CD14-positive monocyte (primary cell): ENCODE measurements at regions not wholly inside any gene's neighbourhood (a gene's known extent, or its start where the extent isn't known, plus 50 kb on each side); places are given as distances from the start of the nearest gene placed in this dataset.

Experiments used
- DNase-seq, 3 donors: peaks; one replicate each; pipeline ENCODE4 v3.0.0-alpha.2; 2011 to 2022
- H2AFZ ChIP-seq: 2 replicates; pipeline ENCODE4 v1.6.0; 2012; ENCODE audit warnings: mild to moderate bottlenecking, low read depth, low read length, inconsistent platforms; ENCODE audit not compliant: insufficient read depth, poor library complexity, severe bottlenecking
- H3K27ac ChIP-seq, 2 donors: 1 replicate in 1 of 2; 2 replicates in 1 of 2; pipeline ENCODE4 v1.5.1; 2012 to 2013; ENCODE audit warnings: low read length in 2 of 2, control low read depth in 1 of 2, inconsistent platforms in 1 of 2, low read depth in 1 of 2, mild to moderate bottlenecking in 1 of 2
- H3K27me3 ChIP-seq, 2 donors: one replicate each; pipeline versions ENCODE4 v1.6.0 to v1.6.1; 2011 to 2013; ENCODE audit warnings: low read length in 2 of 2; ENCODE audit not compliant: control insufficient read depth in 2 of 2, insufficient read depth in 2 of 2
- H3K36me3 ChIP-seq, 2 donors: replicated peaks in 1 of 2; 1 replicate in 1 of 2; 2 replicates in 1 of 2; pipeline versions ENCODE4 v1.5.1 to v1.6.1; 2012 to 2013; ENCODE audit warnings: low read length in 2 of 2, control low read depth in 1 of 2, inconsistent platforms in 1 of 2, mild to moderate bottlenecking in 1 of 2; ENCODE audit not compliant: insufficient read depth in 2 of 2, control insufficient read depth in 1 of 2
- H3K4me1 ChIP-seq, 2 donors: 1 replicate in 1 of 2; 2 replicates in 1 of 2; pipeline versions ENCODE4 v1.5.1 to v1.6.1; 2012 to 2013; ENCODE audit warnings: low read length in 2 of 2, control low read depth in 1 of 2, inconsistent platforms in 1 of 2, mild to moderate bottlenecking in 1 of 2, moderate library complexity in 1 of 2; ENCODE audit not compliant: insufficient read depth in 2 of 2, control insufficient read depth in 1 of 2
- H3K4me2 ChIP-seq: replicated peaks from 2 replicates; pipeline ENCODE3; 2012; ENCODE audit warnings: low read length, moderate library complexity, mild to moderate bottlenecking; ENCODE audit not compliant: poor library complexity, severe bottlenecking; ENCODE audit errors: extremely low read depth
- H3K4me3 ChIP-seq, 3 experiments: fragments of 200-600 bp in 1 of 3; sonication (generic) in 1 of 3; replicated peaks in 1 of 3; 1 replicate in 2 of 3; 2 replicates in 1 of 3; pipeline ENCODE4 v1.5.1; 2011 to 2013; ENCODE audit warnings: low read length in 3 of 3, mild to moderate bottlenecking in 3 of 3, control low read depth in 2 of 3, low read depth in 2 of 3, inconsistent platforms in 1 of 3, moderate library complexity in 1 of 3
- H3K79me2 ChIP-seq: 2 replicates; pipeline ENCODE4 v1.6.0; 2012; ENCODE audit warnings: mild to moderate bottlenecking, control low read depth, inconsistent platforms, low read length, moderate library complexity; ENCODE audit not compliant: insufficient read depth
- H3K9ac ChIP-seq: 2 replicates; pipeline ENCODE4 v1.6.0; 2017; ENCODE audit warnings: low read length, mild to moderate bottlenecking; ENCODE audit not compliant: insufficient read depth, poor library complexity, severe bottlenecking
- H3K9me3 ChIP-seq, 2 donors: replicated peaks in 1 of 2; 1 replicate in 1 of 2; 2 replicates in 1 of 2; pipeline versions ENCODE4 v1.5.1 to v1.6.1; 2012 to 2013; ENCODE audit warnings: low read length in 2 of 2, control low read depth in 1 of 2; ENCODE audit not compliant: control insufficient read depth in 1 of 2, insufficient read depth in 1 of 2
- H4K20me1 ChIP-seq: 2 replicates; pipeline ENCODE4 v1.6.0; 2012; ENCODE audit warnings: mild to moderate bottlenecking, low read length, control low read depth, moderate library complexity; ENCODE audit not compliant: insufficient read depth
- H3K27ac Mint-ChIP-seq, 7 donors: one replicate each; pipeline ENCODE4 v1.8.0; 2020; ENCODE audit warnings: mild to moderate bottlenecking in 7 of 7, mixed read lengths in 7 of 7, moderate library complexity in 6 of 7, inconsistent platforms in 2 of 7
- H3K27me3 Mint-ChIP-seq, 3 donors: one replicate each; pipeline ENCODE4 v1.8.0; 2021 to 2022; ENCODE audit warnings: low read depth in 3 of 3, mild to moderate bottlenecking in 3 of 3, mixed read lengths in 3 of 3, moderate library complexity in 3 of 3, inconsistent platforms in 1 of 3
- H3K36me3 Mint-ChIP-seq, 2 donors: one replicate each; pipeline ENCODE4 v1.8.0; 2020; ENCODE audit warnings: mixed read lengths in 2 of 2, inconsistent platforms in 1 of 2, mild to moderate bottlenecking in 1 of 2
- H3K4me1 Mint-ChIP-seq: one replicate; pipeline ENCODE4 v1.8.0; 2020; ENCODE audit warnings: mild to moderate bottlenecking, mixed read lengths
- H3K4me3 Mint-ChIP-seq, 2 donors: one replicate each; pipeline ENCODE4 v1.8.0; 2020; ENCODE audit warnings: mild to moderate bottlenecking in 2 of 2, mixed read lengths in 2 of 2, moderate library complexity in 1 of 2
- H3K9me3 Mint-ChIP-seq, 7 donors: one replicate each; pipeline ENCODE4 v1.8.0; 2020 to 2022; ENCODE audit warnings: mixed read lengths in 7 of 7, mild to moderate bottlenecking in 6 of 7, moderate library complexity in 6 of 7, inconsistent platforms in 2 of 7
- WGBS: methylation state at CpG from one replicate; pipeline ENCODE4 v1.1.5; 2013; ENCODE audit warnings: missing lambda C conversion rate; ENCODE audit not compliant: insufficient coverage; 5-methylcytosine and 5-hydroxymethylcytosine counted together
- intact Hi-C, 2 donors: fragments of 100-400 bp; cut with micrococcal nuclease; formaldehyde crosslinking; loops; one replicate each; pipeline versions ENCODE4 v1.15.0 to v1.15.1; 2023
- TF ChIP-seq, protein P1 (sequence below): fragments of 200-600 bp; IDR thresholded peaks from one replicate; pipeline ENCODE4 v1.8.0; 2022; ENCODE audit warnings: antibody characterized with exemption, mild to moderate bottlenecking

DNA sequence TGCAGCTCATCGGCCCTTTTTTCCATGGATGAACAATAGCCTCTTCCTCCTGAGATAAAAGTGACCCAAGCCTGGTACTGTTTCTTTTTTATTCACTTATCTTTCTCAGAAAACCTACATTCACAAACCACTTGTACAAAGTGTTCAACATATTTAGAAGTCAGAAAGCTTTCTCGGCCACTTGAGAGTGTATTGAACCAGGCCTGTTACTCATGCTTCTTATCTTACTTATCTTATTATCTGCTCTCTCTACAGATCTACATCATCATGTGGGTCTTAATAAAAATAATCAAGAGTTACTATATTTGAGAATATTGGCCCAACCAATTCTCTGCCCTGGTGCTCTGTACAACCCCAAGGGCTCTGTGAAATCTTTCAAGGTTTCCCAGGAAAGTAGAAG lies 242.1 kb downstream of the MREG start:
- Histone ChIP-seq H3K27ac (no peak overlapping the region), H3K4me3 (no peak overlapping the region), H3K4me1 (peaks cover 11 to 17% of the 10 kb centered on the region in 2 donors), H3K27me3 (peaks cover 0 to 5% of the 10 kb centered on the region in 2 donors), H2AFZ (no peak overlapping the region), H3K4me2 (no peak overlapping the region), H3K36me3 (no peaks in the 10 kb centered on the region), H4K20me1 (no peaks in the 10 kb centered on the region), H3K9me3 (no peaks in the 10 kb centered on the region), H3K9ac (no peak overlapping the region), H3K79me2 (no peaks in the 10 kb centered on the region)
- TF ChIP-seq, protein P1, sequence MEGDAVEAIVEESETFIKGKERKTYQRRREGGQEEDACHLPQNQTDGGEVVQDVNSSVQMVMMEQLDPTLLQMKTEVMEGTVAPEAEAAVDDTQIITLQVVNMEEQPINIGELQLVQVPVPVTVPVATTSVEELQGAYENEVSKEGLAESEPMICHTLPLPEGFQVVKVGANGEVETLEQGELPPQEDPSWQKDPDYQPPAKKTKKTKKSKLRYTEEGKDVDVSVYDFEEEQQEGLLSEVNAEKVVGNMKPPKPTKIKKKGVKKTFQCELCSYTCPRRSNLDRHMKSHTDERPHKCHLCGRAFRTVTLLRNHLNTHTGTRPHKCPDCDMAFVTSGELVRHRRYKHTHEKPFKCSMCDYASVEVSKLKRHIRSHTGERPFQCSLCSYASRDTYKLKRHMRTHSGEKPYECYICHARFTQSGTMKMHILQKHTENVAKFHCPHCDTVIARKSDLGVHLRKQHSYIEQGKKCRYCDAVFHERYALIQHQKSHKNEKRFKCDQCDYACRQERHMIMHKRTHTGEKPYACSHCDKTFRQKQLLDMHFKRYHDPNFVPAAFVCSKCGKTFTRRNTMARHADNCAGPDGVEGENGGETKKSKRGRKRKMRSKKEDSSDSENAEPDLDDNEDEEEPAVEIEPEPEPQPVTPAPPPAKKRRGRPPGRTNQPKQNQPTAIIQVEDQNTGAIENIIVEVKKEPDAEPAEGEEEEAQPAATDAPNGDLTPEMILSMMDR: no peak
- Mint-ChIP-seq H3K4me3 (no peak overlapping the region), H3K27me3 (peaks cover 4 to 24% (median 11%) of the 10 kb centered on the region in 3 donors), H3K4me1 (peaks cover 22% of the 10 kb centered on the region), H3K27ac (no peak overlapping the region), H3K9me3 (peaks cover 0 to 4% (median 1%) of the 10 kb centered on the region in 7 donors), H3K36me3 (peaks cover 0 to 2% of the 10 kb centered on the region in 2 donors)
- DNase-seq: no peak
- WGBS: no CpG with 5 or more reads among the region's 2 CpGs
- intact Hi-C loops: no loop called here

DNA sequence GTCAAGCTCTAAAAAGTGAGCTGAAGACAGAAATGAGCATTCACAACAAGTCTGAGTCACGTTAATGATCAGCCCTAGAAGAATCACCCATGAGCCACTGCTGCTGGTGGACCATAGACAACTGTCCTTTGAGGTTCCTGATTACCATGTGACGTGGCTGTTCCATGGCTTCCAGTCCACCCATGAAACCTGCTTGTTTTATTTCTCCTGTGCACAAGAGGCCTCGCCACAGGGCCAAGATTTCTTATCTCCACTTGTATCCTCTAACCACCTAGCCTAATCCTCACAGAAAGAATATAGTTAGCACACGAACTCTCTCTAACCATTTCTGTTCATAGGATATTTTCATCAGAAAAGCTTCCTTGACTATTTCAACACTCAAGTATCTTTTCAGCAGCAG lies 242.7 kb downstream of the MREG start:
- WGBS: 98% methylated on average over 4 of the region's 4 CpGs

More for the DNA sequence above, 242.7 kb downstream of the MREG start:
- intact Hi-C loops: no loop called here
- no peak for DNase-seq
- peaks cover 0 to 5% of the 10 kb centered on the region in 2 donors for H3K27me3 ChIP-seq
- no peaks in the 10 kb centered on the region for H3K36me3 ChIP-seq
- TF ChIP-seq, protein P1: no peak
- no peak overlapping the region for H3K4me3 ChIP-seq
- no peak overlapping the region for H3K4me2 ChIP-seq
- Mint-ChIP-seq H3K9me3 (peaks cover 0 to 4% (median 0%) of the 10 kb centered on the region in 7 donors), H3K4me1 (peaks cover 18% of the 10 kb centered on the region), H3K27me3 (peaks cover 2 to 19% (median 6%) of the 10 kb centered on the region in 3 donors), H3K27ac (no peak overlapping the region), H3K4me3 (no peak overlapping the region), H3K36me3 (peaks cover 0 to 2% of the 10 kb centered on the region in 2 donors)
- no peak overlapping the region for H2AFZ ChIP-seq
- H4K20me1 ChIP-seq: no peaks in the 10 kb centered on the region
- no peak overlapping the region for H3K9ac ChIP-seq
- H3K79me2 ChIP-seq: no peaks in the 10 kb centered on the region
- no peak overlapping the region for H3K27ac ChIP-seq
- H3K4me1 ChIP-seq: peaks cover 11 to 17% of the 10 kb centered on the region in 2 donors
- no peaks in the 10 kb centered on the region for H3K9me3 ChIP-seq
